ENCODE measurements at regions not wholly inside any gene's neighbourhood (a gene's known extent, or its start where the extent isn't known, plus 50 kb on each side); places are given as distances from the start of the nearest gene placed in this dataset.

DNA sequence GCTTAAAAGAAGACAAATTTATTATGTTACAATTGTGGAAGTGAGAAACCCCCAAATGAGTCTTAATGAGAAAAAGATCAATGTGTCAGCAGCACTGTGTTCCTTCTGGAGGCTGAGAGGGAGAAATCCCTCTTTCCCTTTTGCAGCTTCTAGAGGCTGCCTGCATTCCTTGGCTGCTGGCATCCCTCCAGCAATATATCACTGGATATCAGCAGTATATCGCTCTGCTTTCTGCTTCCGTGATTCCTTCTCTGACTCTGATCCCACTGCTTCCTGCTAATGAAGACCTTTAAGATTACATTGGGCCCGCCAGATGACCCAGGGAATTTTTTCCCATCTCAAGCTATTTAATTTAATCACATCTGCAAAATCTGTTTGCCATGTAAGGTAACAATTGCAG is 1008.0 kb downstream of the RAPGEF2 start:
- Histone ChIP-seq H4K20me1 (replicated peaks in 1 of 2; ENCODE audit: control insufficient read depth in 1 of 2, insufficient read depth in 2 of 2, low read length in 2 of 2) (no peaks in the 10 kb centered on the region), H4K91ac (replicated peaks; ENCODE audit: insufficient read length, low read length) (no peak overlapping the region), H3K79me2 (ENCODE audit: control insufficient read depth in 1 of 2, insufficient read depth in 2 of 2, low read length in 2 of 2) (no peaks in the 10 kb centered on the region), H3K79me1 (ENCODE audit: low read depth, low read length) (no peaks in the 10 kb centered on the region), H3K4me1 (replicated peaks in 1 of 4; ENCODE audit: control insufficient read depth in 3 of 4, insufficient read depth in 4 of 4, low read length in 3 of 4) (no peaks in the 10 kb centered on the region), H2BK15ac (ENCODE audit: low read length) (no peak overlapping the region), H2BK5ac (ENCODE audit: low read depth, low read length) (no peak overlapping the region), H3K4me2 (ENCODE audit: insufficient read depth in 1 of 2, low read depth in 2 of 2, low read length in 2 of 2) (no peak overlapping the region), H2AFZ (ENCODE audit: low read length) (no peak overlapping the region), H2AK5ac (ENCODE audit: low read depth, low read length) (no peak overlapping the region), H3K4me3 (ENCODE audit: extremely low read depth in 1 of 4, insufficient read depth in 2 of 4, low read depth in 3 of 4, low read length in 4 of 4) (no peak overlapping the region), H3K18ac (ENCODE audit: extremely low read depth, low read length) (no peak overlapping the region), H3K9ac (replicated peaks in 1 of 4; ENCODE audit: extremely low read depth in 1 of 4, low read depth in 3 of 4, low read length in 3 of 4) (no peak overlapping the region), H4K8ac (ENCODE audit: extremely low read depth, insufficient read depth, low read length) (no peak overlapping the region), H3K23ac (ENCODE audit: insufficient read length) (no peak overlapping the region), H3K4ac (replicated peaks; ENCODE audit: insufficient read length, low read depth, low read length) (no peak overlapping the region), H3K23me2 (ENCODE audit: low read depth, low read length) (no peaks in the 10 kb centered on the region; the same call in 1 of the 2 replicates), H2BK12ac (ENCODE audit: low read depth, low read length) (no peak overlapping the region), H3K14ac (ENCODE audit: insufficient read length) (no peak overlapping the region), H2BK120ac (replicated peaks; ENCODE audit: low read depth, low read length) (no peak overlapping the region), H2BK20ac (ENCODE audit: low read length) (no peak overlapping the region), H3K27me3 (replicated peaks in 1 of 4; ENCODE audit: control insufficient read depth in 3 of 4, extremely low read depth in 1 of 4, insufficient read depth in 3 of 4, low read length in 3 of 4) (peaks cover 0 to 1% (median 0%) of the 10 kb centered on the region in 4 experiments; a peak in 1 of 7 replicates), H3K27ac (ENCODE audit: low read depth, low read length) (no peak overlapping the region), H3K9me3 (ENCODE audit: insufficient read depth in 2 of 2, low read depth in 1 of 2, low read length in 1 of 2) (peaks cover 15 to 21% of the 10 kb centered on the region in 2 experiments), H3K56ac (replicated peaks; ENCODE audit: insufficient read length, low read depth, low read length) (no peak overlapping the region), H4K5ac (ENCODE audit: insufficient read length, low read depth, low read length) (no peak overlapping the region), H3K36me3 (ENCODE audit: control insufficient read depth in 2 of 4, insufficient read depth in 4 of 4, low read length in 3 of 4) (peaks cover 0 to 2% (median 0%) of the 10 kb centered on the region in 4 experiments; a peak in 1 of 8 replicates)
- CTCF ChIA-PET (ENCODE audit: partially characterized antibody), result interaction anchor here (0.6 kb wide), 1 partner anchor 355 kb away, joined by 4 read pairs; no protein-coding TSS in a partner anchor
- TF ChIP-seq, protein P1, sequence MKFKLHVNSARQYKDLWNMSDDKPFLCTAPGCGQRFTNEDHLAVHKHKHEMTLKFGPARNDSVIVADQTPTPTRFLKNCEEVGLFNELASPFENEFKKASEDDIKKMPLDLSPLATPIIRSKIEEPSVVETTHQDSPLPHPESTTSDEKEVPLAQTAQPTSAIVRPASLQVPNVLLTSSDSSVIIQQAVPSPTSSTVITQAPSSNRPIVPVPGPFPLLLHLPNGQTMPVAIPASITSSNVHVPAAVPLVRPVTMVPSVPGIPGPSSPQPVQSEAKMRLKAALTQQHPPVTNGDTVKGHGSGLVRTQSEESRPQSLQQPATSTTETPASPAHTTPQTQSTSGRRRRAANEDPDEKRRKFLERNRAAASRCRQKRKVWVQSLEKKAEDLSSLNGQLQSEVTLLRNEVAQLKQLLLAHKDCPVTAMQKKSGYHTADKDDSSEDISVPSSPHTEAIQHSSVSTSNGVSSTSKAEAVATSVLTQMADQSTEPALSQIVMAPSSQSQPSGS (IDR thresholded peaks at IDR 0.05; ENCODE audit: low read length), result no peak
- DNase-seq (ENCODE audit: low read depth in 1 of 2, low spot score in 2 of 2), result no peak
- POLR2A ChIA-PET (ENCODE audit: partially characterized antibody), result no interaction called here
- FAIRE-seq, result no peak
- WGBS, 2 experiments (ENCODE audit: extremely low coverage in 1 of 2, insufficient coverage in 1 of 2, insufficient read length in 1 of 2, insufficient replicate concordance in 2 of 2, low coverage in 1 of 2, low lambda C conversion rate in 2 of 2, missing lambda C conversion rate in 1 of 2), result 84% methylated on average over 3 of the region's 3 CpGs; no CpG with 5 or more reads in 1 of the 2 experiments

Measured in H1 (cell line).